Lower leg skin (tissue), 4 donors: ENCODE measurements at regions not wholly inside any gene's neighbourhood (a gene's known extent, or its start where the extent isn't known, plus 50 kb on each side); places are given as distances from the start of the nearest gene placed in this dataset.
"Not testable (repeated sequence)": the region's sequence is repeated elsewhere in the genome, so short reads cannot be mapped to it uniquely, and the experiment has no call there.

Experiments used
- DNase-seq, 2 donors: peaks; one replicate each; pipeline ENCODE4 v3.0.0-alpha.2; 2019; ENCODE audit warnings: low spot score in 2 of 2
- H3K4me3 ChIP-seq: fragments of 200-600 bp; sonication (generic); 2 replicates; pipeline ENCODE4 v1.5.1; 2017; ENCODE audit warnings: mild to moderate bottlenecking, low read depth; ENCODE audit not compliant: poor library complexity, severe bottlenecking
- POLR2A ChIP-seq, 2 donors: fragments of 450-650 bp; IDR thresholded peaks; one replicate each; pipeline ENCODE4 v1.6.1; 2016 to 2017; ENCODE audit warnings: antibody characterized with exemption in 2 of 2, mild to moderate bottlenecking in 1 of 2, moderate library complexity in 1 of 2
- WGBS, 2 donors: methylation state at CpG; one replicate each; pipeline ENCODE4 v1.1.5; 2018; 5-methylcytosine and 5-hydroxymethylcytosine counted together
- intact Hi-C: fragments of 100-400 bp; cut with DNase I; formaldehyde crosslinking; loops from one replicate; pipeline ENCODE4 v1.15.0; 2023; ENCODE audit warnings: low total_unique reads
- TF ChIP-seq, protein P1 (sequence below), 3 donors: fragments of 450-650 bp; IDR thresholded peaks; one replicate each; pipeline ENCODE4 v1.5.1; 2016; ENCODE audit warnings: antibody characterized with exemption in 3 of 3, mild to moderate bottlenecking in 3 of 3, moderate library complexity in 2 of 3

- no peak overlapping the region for H3K4me3 ChIP-seq
- intact Hi-C loops, result no loop called here
- no peak for TF ChIP-seq POLR2A (IDR thresholded peaks at IDR 0.05)
- WGBS, 2 donors, result 44 to 55% methylated on average over 2 of the region's 2 CpGs
- no peak for DNase-seq
These were observed 64.6 kb upstream of the TFPI start for GRCh38 chr2:187618813-187619212.

DNA sequence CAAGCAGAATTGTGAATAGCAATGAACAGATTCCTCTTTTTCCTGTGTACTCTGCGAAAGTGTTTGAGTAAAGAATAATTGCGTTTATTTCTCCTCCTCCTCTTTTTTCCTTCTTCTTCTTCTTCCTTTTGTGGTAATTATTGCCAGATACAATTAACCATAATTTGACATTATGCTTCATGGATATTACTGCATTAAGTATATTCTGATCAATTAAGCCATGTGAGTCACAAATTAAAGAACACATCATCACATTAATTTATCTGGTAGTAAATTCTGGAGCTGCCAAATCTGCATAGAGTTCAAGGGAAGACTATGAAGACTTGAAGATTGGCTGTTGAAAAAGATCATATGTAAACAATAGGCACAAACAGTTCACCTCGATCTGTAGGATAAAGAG, 72.9 kb upstream of the TFPI start:
- no peak for TF ChIP-seq POLR2A (IDR thresholded peaks at IDR 0.05)
- TF ChIP-seq, protein P1, sequence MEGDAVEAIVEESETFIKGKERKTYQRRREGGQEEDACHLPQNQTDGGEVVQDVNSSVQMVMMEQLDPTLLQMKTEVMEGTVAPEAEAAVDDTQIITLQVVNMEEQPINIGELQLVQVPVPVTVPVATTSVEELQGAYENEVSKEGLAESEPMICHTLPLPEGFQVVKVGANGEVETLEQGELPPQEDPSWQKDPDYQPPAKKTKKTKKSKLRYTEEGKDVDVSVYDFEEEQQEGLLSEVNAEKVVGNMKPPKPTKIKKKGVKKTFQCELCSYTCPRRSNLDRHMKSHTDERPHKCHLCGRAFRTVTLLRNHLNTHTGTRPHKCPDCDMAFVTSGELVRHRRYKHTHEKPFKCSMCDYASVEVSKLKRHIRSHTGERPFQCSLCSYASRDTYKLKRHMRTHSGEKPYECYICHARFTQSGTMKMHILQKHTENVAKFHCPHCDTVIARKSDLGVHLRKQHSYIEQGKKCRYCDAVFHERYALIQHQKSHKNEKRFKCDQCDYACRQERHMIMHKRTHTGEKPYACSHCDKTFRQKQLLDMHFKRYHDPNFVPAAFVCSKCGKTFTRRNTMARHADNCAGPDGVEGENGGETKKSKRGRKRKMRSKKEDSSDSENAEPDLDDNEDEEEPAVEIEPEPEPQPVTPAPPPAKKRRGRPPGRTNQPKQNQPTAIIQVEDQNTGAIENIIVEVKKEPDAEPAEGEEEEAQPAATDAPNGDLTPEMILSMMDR (IDR thresholded peaks at IDR 0.05), result no peak
- DNase-seq, result no peak
- H3K4me3 ChIP-seq, result no peak overlapping the region
- 86 to 87% methylated on average over 3 of the region's 3 CpGs for WGBS, 2 donors
- intact Hi-C loops, result no loop called here

- WGBS, 2 donors, result 95 to 98% methylated on average over 16 to 28 of the region's 53 CpGs
- DNase-seq, H3K4me3 ChIP-seq, intact Hi-C loops: not testable (repeated sequence)
These were observed 82.6 kb upstream of the TFPI start for GRCh38 chr2:187636731-187637391.

GRCh38 chr2:187637392-187637740, 83.1 kb upstream of the TFPI start:
- H3K4me3 ChIP-seq, DNase-seq, intact Hi-C loops: not testable (repeated sequence)
- WGBS, 2 donors, result 94 to 96% methylated on average over 16 to 18 of the region's 19 CpGs

GRCh38 chr2:187637771-187638170, 83.5 kb upstream of the TFPI start:
- intact Hi-C loops, H3K4me3 ChIP-seq, DNase-seq: not testable (repeated sequence)
- 89 to 94% methylated on average over 20 of the region's 20 CpGs for WGBS, 2 donors

DNA sequence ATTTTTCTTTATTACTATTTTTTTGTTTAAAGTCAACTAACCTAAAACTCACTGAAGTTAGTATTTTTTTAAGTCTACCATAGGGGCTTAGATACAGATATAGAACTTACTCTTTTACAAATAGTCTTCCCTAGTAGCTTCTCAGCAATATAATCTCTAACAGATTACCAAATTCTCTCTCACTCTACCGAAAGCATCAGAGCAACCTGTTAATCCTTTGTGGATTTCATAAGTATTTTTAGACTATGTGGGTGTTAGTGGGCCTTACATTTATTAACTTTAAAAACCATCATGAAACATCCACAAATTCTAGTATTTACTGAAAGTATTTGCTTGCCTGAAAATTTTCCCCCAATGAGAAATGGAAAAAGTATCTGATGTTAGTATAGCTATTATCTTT, 84.6 kb upstream of the TFPI start:
- intact Hi-C loops, result no loop called here
- DNase-seq, result no peak
- TF ChIP-seq POLR2A (IDR thresholded peaks at IDR 0.05), result no peak
- TF ChIP-seq, protein P1 (IDR thresholded peaks at IDR 0.05), result no peak
- no peak overlapping the region for H3K4me3 ChIP-seq
- whole genome bisulfite sequencing, 2 donors, result 86 to 93% methylated on average over 1 of the region's 1 CpG

DNA sequence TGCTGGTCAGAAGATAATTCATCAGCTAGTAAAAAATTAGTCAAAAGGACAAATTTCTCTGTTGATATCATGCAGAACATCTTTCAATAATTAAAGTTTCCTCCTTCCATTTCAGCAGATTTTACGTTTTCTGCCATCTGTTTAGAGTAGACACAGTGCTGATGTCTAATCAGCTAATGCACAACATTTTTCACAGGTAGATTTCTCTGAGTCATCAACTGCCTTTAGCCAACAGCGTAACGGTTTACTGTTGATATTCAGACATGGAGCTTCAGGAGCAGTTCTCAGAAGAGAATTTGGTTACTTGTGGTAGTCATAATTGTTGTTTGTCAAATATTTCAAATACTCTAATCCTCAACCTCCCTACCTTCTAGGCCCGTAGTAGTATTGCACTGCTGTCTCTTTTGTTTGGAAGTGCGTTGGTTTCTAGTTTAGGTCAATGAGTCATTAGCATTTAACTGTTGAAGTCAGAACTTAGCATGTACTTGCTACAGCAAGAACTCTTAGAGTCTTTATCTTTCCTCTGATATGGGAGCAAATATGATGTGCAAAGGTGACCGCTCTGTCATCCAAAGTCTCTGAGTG, 86.8 kb upstream of the TFPI start:
- intact Hi-C loops, result no loop called here
- no peak overlapping the region for H3K4me3 ChIP-seq
- no peak for DNase-seq
- TF ChIP-seq, protein P1 (IDR thresholded peaks at IDR 0.05), result no peak
- no peak for TF ChIP-seq POLR2A (IDR thresholded peaks at IDR 0.05)
- WGBS, 2 donors, result 79 to 86% methylated on average over 6 of the region's 6 CpGs

DNA sequence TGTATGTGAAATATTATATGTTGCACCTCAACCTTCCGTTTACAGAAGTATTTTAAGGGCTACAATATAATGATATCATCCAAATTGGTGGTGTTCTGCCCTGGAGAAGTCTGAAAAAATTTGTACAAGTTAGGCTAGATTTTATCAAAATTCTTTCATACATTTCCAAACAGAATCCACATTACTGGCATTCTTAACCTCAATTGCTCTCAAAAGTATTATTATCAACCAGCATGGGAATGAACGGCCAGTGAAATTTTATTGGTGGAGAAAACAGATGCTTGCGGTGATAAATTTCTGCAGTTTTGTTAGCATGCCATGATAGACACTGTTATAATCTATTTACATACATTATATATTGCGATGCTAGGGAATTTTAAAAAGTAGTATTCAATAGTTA, 88.3 kb upstream of the TFPI start:
- intact Hi-C loops, result no loop called here
- H3K4me3 ChIP-seq, result no peak overlapping the region
- WGBS, 2 donors, result 59 to 63% methylated on average over 4 of the region's 4 CpGs
- TF ChIP-seq, protein P1 (IDR thresholded peaks at IDR 0.05), result no peak
- TF ChIP-seq POLR2A (IDR thresholded peaks at IDR 0.05), result no peak
- DNase-seq, result no peak
